Natural killer cell (primary cell): ENCODE measurements at regions not wholly inside any gene's neighbourhood (a gene's known extent, or its start where the extent isn't known, plus 50 kb on each side); places are given as distances from the start of the nearest gene placed in this dataset.
"Not testable (repeated sequence)": the region's sequence is repeated elsewhere in the genome, so short reads cannot be mapped to it uniquely, and the experiment has no call there.

Experiments used
- ATAC-seq, 3 donors: fragments of 150-1000 bp in 2 of 3; fragments of 200-7000 bp in 1 of 3; cut with Tn5 transposase; 1 replicate in 1 of 3; 2 replicates in 2 of 3; pipeline ENCODE4 v1.10.0; 2021; ENCODE audit warnings: mild to moderate bottlenecking in 2 of 3, moderate library complexity in 2 of 3
- DNase-seq, 2 donors: peaks; one replicate each; pipeline versions ENCODE4 v3.0.0 to v3.0.0-alpha.2; 2013 to 2021; ENCODE audit warnings: mixed read lengths in 1 of 2
- H3K27ac ChIP-seq: one replicate; pipeline ENCODE4 v1.5.1; 2013; ENCODE audit warnings: mild to moderate bottlenecking, low read length
- H3K27me3 ChIP-seq: one replicate; pipeline ENCODE4 v1.6.1; 2013; ENCODE audit warnings: low read length; ENCODE audit not compliant: control insufficient read depth, insufficient read depth
- H3K36me3 ChIP-seq: one replicate; pipeline ENCODE4 v1.6.1; 2013; ENCODE audit warnings: low read length; ENCODE audit not compliant: control insufficient read depth, insufficient read depth
- H3K4me1 ChIP-seq: one replicate; pipeline ENCODE4 v1.6.1; 2013; ENCODE audit warnings: low read length; ENCODE audit not compliant: control insufficient read depth, insufficient read depth
- H3K4me3 ChIP-seq: one replicate; pipeline ENCODE4 v1.5.1; 2013; ENCODE audit warnings: low read length
- H3K9me3 ChIP-seq: one replicate; pipeline ENCODE4 v1.6.1; 2013; ENCODE audit warnings: low read length; ENCODE audit not compliant: control insufficient read depth, insufficient read depth
- H3K27ac Mint-ChIP-seq, 2 donors: one replicate each; pipeline ENCODE4 v1.8.0; 2022; ENCODE audit warnings: mild to moderate bottlenecking in 2 of 2, mixed read lengths in 2 of 2, moderate library complexity in 1 of 2
- H3K27me3 Mint-ChIP-seq, 2 donors: one replicate each; pipeline ENCODE4 v1.8.0; 2022; ENCODE audit warnings: low read depth in 2 of 2, mixed read lengths in 2 of 2
- H3K36me3 Mint-ChIP-seq: one replicate; pipeline ENCODE4 v1.8.0; 2022; ENCODE audit warnings: mixed read lengths
- H3K4me1 Mint-ChIP-seq, 2 donors: one replicate each; pipeline ENCODE4 v1.8.0; 2022; ENCODE audit warnings: mixed read lengths in 2 of 2
- H3K4me3 Mint-ChIP-seq: one replicate; pipeline ENCODE4 v1.8.0; 2022; ENCODE audit warnings: mild to moderate bottlenecking, moderate library complexity, mixed read lengths
- H3K9me3 Mint-ChIP-seq, 2 donors: one replicate each; pipeline ENCODE4 v1.8.0; 2022; ENCODE audit warnings: mixed read lengths in 2 of 2
- CTCF ChIP-seq: fragments of 200-600 bp; IDR thresholded peaks from one replicate; pipeline ENCODE4 v1.8.0; 2022; ENCODE audit warnings: antibody characterized with exemption
- WGBS: methylation state at CpG from one replicate; pipeline ENCODE4 v1.1.7; 2013; ENCODE audit warnings: missing lambda C conversion rate; ENCODE audit not compliant: insufficient coverage; 5-methylcytosine and 5-hydroxymethylcytosine counted together
- intact Hi-C: fragments of 100-400 bp; cut with micrococcal nuclease; formaldehyde crosslinking; loops from one replicate; pipeline ENCODE4 v1.14.2; 2022

GRCh38 chr9:106785200-106785599, 77.8 kb upstream of the ZNF462 start:
- no peak for ATAC-seq
- H3K36me3 ChIP-seq: no peaks in the 10 kb centered on the region
- H3K27me3 ChIP-seq: no peaks in the 10 kb centered on the region
- Mint-ChIP-seq H3K4me3 (no peak overlapping the region), H3K27me3 (no peaks in the 10 kb centered on the region), H3K4me1 (no peaks in the 10 kb centered on the region), H3K36me3 (no peaks in the 10 kb centered on the region), H3K27ac (no peak overlapping the region), H3K9me3 (no peaks in the 10 kb centered on the region)
- no peak overlapping the region for H3K27ac ChIP-seq
- no peaks in the 10 kb centered on the region for H3K4me1 ChIP-seq
- no peaks in the 10 kb centered on the region for H3K9me3 ChIP-seq
- TF ChIP-seq CTCF: no peak
- 80% methylated on average over 3 of the region's 3 CpGs for WGBS
- no peak for DNase-seq
- intact Hi-C loops: no loop called here
- no peak overlapping the region for H3K4me3 ChIP-seq

- WGBS: 0% methylated on average over 1 of the region's 2 CpGs
- H3K4me3 Mint-ChIP-seq, H3K27me3 ChIP-seq, H3K27ac ChIP-seq, H3K4me3 ChIP-seq, ATAC-seq, H3K4me1 ChIP-seq, H3K27me3 Mint-ChIP-seq, H3K4me1 Mint-ChIP-seq, H3K36me3 Mint-ChIP-seq, intact Hi-C loops, H3K36me3 ChIP-seq, H3K27ac Mint-ChIP-seq, DNase-seq, H3K9me3 ChIP-seq, H3K9me3 Mint-ChIP-seq: not testable (repeated sequence)
Measured at GRCh38 chr9:106788021-106788420, 74.9 kb upstream of the ZNF462 start.

- no peaks in the 10 kb centered on the region for H3K27me3 ChIP-seq
- no peak overlapping the region for H3K27ac ChIP-seq
- TF ChIP-seq CTCF: no peak
- DNase-seq (no peak), ATAC-seq (no peak)
- no peaks in the 10 kb centered on the region for H3K4me1 ChIP-seq
- H3K36me3 ChIP-seq: no peaks in the 10 kb centered on the region
- H3K36me3 Mint-ChIP-seq: no peaks in the 10 kb centered on the region
- intact Hi-C loops: no loop called here
- H3K9me3 Mint-ChIP-seq: no peaks in the 10 kb centered on the region
- no peaks in the 10 kb centered on the region for H3K9me3 ChIP-seq
- H3K27ac Mint-ChIP-seq: no peak overlapping the region
- no peak overlapping the region for H3K4me3 ChIP-seq
- WGBS: 92% methylated on average over 4 of the region's 4 CpGs
- no peaks in the 10 kb centered on the region for H3K4me1 Mint-ChIP-seq
- no peak overlapping the region for H3K4me3 Mint-ChIP-seq
- H3K27me3 Mint-ChIP-seq: peaks cover 0 to 2% of the 10 kb centered on the region in 2 donors
Measured at GRCh38 chr9:106795031-106795430, 67.9 kb upstream of the ZNF462 start.

GRCh38 chr9:106796771-106797170, 66.2 kb upstream of the ZNF462 start:
- H3K27ac Mint-ChIP-seq: no peak overlapping the region
- intact Hi-C loops: no loop called here
- peaks cover under 1 to 1% of the 10 kb centered on the region in 2 donors for H3K9me3 Mint-ChIP-seq
- ATAC-seq (no peak), DNase-seq (no peak)
- no peak overlapping the region for H3K27ac ChIP-seq
- no peak overlapping the region for H3K4me3 Mint-ChIP-seq
- peaks cover 0 to 2% of the 10 kb centered on the region in 2 donors for H3K27me3 Mint-ChIP-seq
- TF ChIP-seq CTCF: no peak
- H3K4me1 Mint-ChIP-seq: no peaks in the 10 kb centered on the region
- H3K36me3 Mint-ChIP-seq: no peaks in the 10 kb centered on the region
- no peak overlapping the region for H3K4me3 ChIP-seq
- H3K9me3 ChIP-seq: no peaks in the 10 kb centered on the region
- H3K4me1 ChIP-seq: no peaks in the 10 kb centered on the region
- H3K27me3 ChIP-seq: no peaks in the 10 kb centered on the region
- H3K36me3 ChIP-seq: no peaks in the 10 kb centered on the region
